ENCODE measurements at regions not wholly inside any gene's neighbourhood (a gene's known extent, or its start where the extent isn't known, plus 50 kb on each side); places are given as distances from the start of the nearest gene placed in this dataset.
A peak's percentile ranks its signal among the peaks of the same experiment; 100 is the strongest.

DNA sequence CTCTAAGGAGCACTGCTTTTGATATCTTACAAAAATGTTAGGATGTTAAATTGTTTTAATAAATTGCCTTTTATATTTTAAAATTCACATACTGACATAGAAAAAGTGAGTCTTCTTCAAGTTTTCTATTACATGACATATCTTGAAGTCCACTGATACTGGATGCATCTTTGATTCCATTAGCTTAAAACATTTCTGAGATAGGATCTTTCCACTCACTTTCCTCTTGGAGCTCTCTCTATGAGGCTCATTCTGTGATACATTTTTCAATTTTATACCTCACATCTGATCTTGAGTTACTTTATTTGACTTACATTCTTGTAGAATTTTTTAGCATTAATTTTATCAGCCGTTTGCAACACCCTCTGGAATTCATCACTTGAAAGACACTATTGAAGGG lies 86.8 kb upstream of the NOL4 start:
- no peaks in the 10 kb centered on the region for H3K9me2 ChIP-seq (replicated peaks; ENCODE audit: insufficient read depth, low read length)
- H3K27ac ChIP-seq (ENCODE audit: low read length), result no peak overlapping the region
- no peak overlapping the region for H3K4me3 ChIP-seq (ENCODE audit: low read length)
- H4K20me1 ChIP-seq (ENCODE audit: insufficient read depth, low read depth, low read length), result no peaks in the 10 kb centered on the region
- H3K79me2 ChIP-seq (ENCODE audit: low read length), result no peaks in the 10 kb centered on the region
- H3K4me2 ChIP-seq (ENCODE audit: low read depth, low read length, poor library complexity, severe bottlenecking), result no peak overlapping the region
- no peaks in the 10 kb centered on the region for H3K36me3 ChIP-seq (ENCODE audit: insufficient read depth, low read length)
- no peak for DNase-seq
- H3K4me1 ChIP-seq (ENCODE audit: low read length), result no peaks in the 10 kb centered on the region
- H3K27me3 ChIP-seq (ENCODE audit: low read length), result no peaks in the 10 kb centered on the region
- H3K9ac ChIP-seq (ENCODE audit: low read length), result no peak overlapping the region
- H2AFZ ChIP-seq (ENCODE audit: low read length), result no peak overlapping the region
- no peaks in the 10 kb centered on the region for H3K9me3 ChIP-seq (ENCODE audit: low read length)

DNA sequence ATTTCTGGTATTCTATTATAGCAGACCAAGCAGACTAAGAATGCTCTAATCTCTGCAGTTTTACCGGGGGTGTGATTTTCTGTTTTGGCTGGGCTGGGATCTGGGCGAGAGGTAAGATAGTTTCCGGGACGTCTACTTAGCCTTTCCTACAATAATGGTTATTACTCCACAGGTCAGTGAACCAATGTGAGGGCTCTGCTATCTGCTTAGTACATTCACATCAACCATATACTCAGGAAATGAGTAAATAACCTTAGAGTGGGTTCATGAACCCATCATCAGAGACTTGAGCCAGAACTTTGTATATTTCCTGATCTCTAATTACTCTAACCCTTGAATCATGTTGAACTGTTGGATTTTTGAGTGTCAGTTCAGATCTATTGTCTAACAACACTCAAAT lies 90.1 kb upstream of the NOL4 start:
- no peaks in the 10 kb centered on the region for H4K20me1 ChIP-seq (ENCODE audit: insufficient read depth, low read depth, low read length)
- H3K79me2 ChIP-seq (ENCODE audit: low read length), result no peaks in the 10 kb centered on the region
- H3K36me3 ChIP-seq (ENCODE audit: insufficient read depth, low read length), result no peaks in the 10 kb centered on the region
- H3K4me1 ChIP-seq (ENCODE audit: low read length), result no peaks in the 10 kb centered on the region
- H3K27ac ChIP-seq (ENCODE audit: low read length), result no peak overlapping the region
- no peaks in the 10 kb centered on the region for H3K9me3 ChIP-seq (ENCODE audit: low read length)
- H2AFZ ChIP-seq (ENCODE audit: low read length), result no peak overlapping the region
- H3K9ac ChIP-seq (ENCODE audit: low read length), result no peak overlapping the region
- H3K4me3 ChIP-seq (ENCODE audit: low read length), result no peak overlapping the region
- no peak for DNase-seq
- H3K27me3 ChIP-seq (ENCODE audit: low read length), result no peaks in the 10 kb centered on the region
- no peaks in the 10 kb centered on the region for H3K9me2 ChIP-seq (replicated peaks; ENCODE audit: insufficient read depth, low read length)
- H3K4me2 ChIP-seq (ENCODE audit: low read depth, low read length, poor library complexity, severe bottlenecking), result no peak overlapping the region

DNA sequence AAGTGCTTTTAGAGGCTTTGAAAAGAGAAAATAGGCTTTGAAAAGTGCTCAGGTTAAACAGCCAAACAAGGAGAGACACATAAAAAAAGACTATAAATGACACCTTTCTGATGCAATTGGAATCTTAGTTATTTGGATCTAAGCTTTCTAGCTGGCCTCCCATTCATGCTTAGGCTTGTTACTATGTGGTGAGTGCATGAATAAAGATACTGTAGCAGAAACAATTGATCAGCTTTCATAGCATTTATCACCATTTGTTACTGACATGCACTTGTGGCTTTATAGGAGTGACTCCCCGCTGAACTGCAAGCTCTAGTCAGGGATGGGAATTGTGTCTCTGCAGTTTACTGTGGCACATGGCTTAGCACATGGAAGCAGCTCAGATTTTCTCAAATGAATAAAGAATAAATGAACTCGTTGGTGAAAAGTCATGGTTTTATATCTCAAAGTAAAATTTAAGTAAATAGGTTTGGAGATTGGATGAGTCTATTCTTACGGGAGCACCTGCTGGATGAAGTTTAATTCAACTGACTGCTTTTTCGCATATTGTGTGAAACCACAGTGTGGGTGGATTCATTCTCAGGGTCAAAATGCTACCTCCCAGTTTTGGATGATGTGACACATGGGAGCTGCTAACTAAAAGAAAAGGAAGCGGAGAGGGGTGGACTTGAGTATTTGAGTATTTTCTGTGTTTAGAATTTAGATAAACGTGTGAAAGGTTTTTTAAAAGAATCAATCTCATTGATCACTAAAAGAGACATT lies 91.1 kb upstream of the NOL4 start:
- Histone ChIP-seq H3K9me2 (replicated peaks; ENCODE audit: insufficient read depth, low read length) (no peaks in the 10 kb centered on the region), H3K9me3 (ENCODE audit: low read length) (no peaks in the 10 kb centered on the region), H3K27me3 (ENCODE audit: low read length) (no peaks in the 10 kb centered on the region), H3K9ac (ENCODE audit: low read length) (no peak overlapping the region), H3K27ac (ENCODE audit: low read length) (no peak overlapping the region), H3K36me3 (ENCODE audit: insufficient read depth, low read length) (no peaks in the 10 kb centered on the region), H3K79me2 (ENCODE audit: low read length) (no peaks in the 10 kb centered on the region), H2AFZ (ENCODE audit: low read length) (no peak overlapping the region), H3K4me1 (ENCODE audit: low read length) (no peaks in the 10 kb centered on the region), H3K4me3 (ENCODE audit: low read length) (no peak overlapping the region), H4K20me1 (ENCODE audit: insufficient read depth, low read depth, low read length) (no peaks in the 10 kb centered on the region), H3K4me2 (ENCODE audit: low read depth, low read length, poor library complexity, severe bottlenecking) (no peak overlapping the region)
- no peak for DNase-seq

DNA sequence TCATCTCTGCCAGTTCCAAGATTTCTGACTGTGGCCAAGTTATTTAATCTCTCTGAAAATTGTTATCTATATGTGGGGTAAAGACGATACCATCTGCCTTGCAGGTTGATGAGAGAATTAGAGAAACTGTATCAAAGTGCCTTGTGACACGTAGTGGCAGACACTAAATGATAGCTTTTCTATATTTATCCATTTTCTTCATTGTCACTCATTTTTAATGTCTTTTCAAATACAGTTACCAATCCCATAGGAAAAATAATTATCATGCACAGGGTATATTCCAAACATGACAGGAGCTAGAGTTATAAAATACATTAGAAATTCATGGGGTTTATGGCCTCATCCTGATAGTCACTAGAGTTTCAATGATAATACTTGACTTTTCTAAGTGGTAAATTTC lies 95.6 kb upstream of the NOL4 start:
- Histone ChIP-seq H3K36me3 (ENCODE audit: insufficient read depth, low read length) (no peaks in the 10 kb centered on the region), H3K9me3 (ENCODE audit: low read length) (no peaks in the 10 kb centered on the region), H3K27ac (ENCODE audit: low read length) (no peak overlapping the region), H3K9me2 (replicated peaks; ENCODE audit: insufficient read depth, low read length) (no peaks in the 10 kb centered on the region), H3K4me2 (ENCODE audit: low read depth, low read length, poor library complexity, severe bottlenecking) (no peak overlapping the region), H4K20me1 (ENCODE audit: insufficient read depth, low read depth, low read length) (no peaks in the 10 kb centered on the region), H3K79me2 (ENCODE audit: low read length) (no peaks in the 10 kb centered on the region), H3K27me3 (ENCODE audit: low read length) (no peaks in the 10 kb centered on the region), H2AFZ (ENCODE audit: low read length) (no peak overlapping the region), H3K9ac (ENCODE audit: low read length) (no peak overlapping the region), H3K4me1 (ENCODE audit: low read length) (0 out of 2 replicates have a peak, but pooled peaks cover 4% of the 10 kb centered on the region), H3K4me3 (ENCODE audit: low read length) (no peak overlapping the region)
- DNase-seq, result no peak

DNA sequence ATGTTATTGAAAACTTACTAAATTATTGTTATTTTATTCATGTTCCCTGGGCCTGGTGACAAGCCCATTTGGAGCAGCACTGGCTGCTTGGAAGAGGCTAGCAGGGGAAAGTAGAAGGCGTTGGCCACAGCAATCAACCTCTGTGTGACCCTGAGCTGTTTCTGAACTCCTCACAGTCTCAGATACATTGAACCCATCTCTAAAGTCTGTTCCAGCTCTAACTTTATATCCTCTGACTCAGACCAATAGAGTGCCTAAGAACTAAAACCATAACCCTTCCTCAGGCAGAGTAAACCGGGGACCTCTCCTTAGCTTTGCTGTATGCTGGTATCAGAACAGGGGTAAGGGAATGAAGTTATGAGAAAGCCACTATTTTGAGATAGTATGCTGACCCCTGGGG lies 96.4 kb upstream of the NOL4 start:
- Histone ChIP-seq H3K4me3 (ENCODE audit: low read length) (no peak overlapping the region), H3K36me3 (ENCODE audit: insufficient read depth, low read length) (no peaks in the 10 kb centered on the region), H3K79me2 (ENCODE audit: low read length) (no peaks in the 10 kb centered on the region), H3K27ac (ENCODE audit: low read length) (no peak overlapping the region), H3K27me3 (ENCODE audit: low read length) (no peaks in the 10 kb centered on the region), H3K9ac (ENCODE audit: low read length) (no peak overlapping the region), H3K4me1 (ENCODE audit: low read length) (0 out of 2 replicates have a peak, but pooled peaks cover 4% of the 10 kb centered on the region), H3K9me3 (ENCODE audit: low read length) (no peaks in the 10 kb centered on the region), H4K20me1 (ENCODE audit: insufficient read depth, low read depth, low read length) (no peaks in the 10 kb centered on the region), H2AFZ (ENCODE audit: low read length) (no peak overlapping the region), H3K4me2 (ENCODE audit: low read depth, low read length, poor library complexity, severe bottlenecking) (no peak overlapping the region), H3K9me2 (replicated peaks; ENCODE audit: insufficient read depth, low read length) (no peaks in the 10 kb centered on the region)
- no peak for DNase-seq

DNA sequence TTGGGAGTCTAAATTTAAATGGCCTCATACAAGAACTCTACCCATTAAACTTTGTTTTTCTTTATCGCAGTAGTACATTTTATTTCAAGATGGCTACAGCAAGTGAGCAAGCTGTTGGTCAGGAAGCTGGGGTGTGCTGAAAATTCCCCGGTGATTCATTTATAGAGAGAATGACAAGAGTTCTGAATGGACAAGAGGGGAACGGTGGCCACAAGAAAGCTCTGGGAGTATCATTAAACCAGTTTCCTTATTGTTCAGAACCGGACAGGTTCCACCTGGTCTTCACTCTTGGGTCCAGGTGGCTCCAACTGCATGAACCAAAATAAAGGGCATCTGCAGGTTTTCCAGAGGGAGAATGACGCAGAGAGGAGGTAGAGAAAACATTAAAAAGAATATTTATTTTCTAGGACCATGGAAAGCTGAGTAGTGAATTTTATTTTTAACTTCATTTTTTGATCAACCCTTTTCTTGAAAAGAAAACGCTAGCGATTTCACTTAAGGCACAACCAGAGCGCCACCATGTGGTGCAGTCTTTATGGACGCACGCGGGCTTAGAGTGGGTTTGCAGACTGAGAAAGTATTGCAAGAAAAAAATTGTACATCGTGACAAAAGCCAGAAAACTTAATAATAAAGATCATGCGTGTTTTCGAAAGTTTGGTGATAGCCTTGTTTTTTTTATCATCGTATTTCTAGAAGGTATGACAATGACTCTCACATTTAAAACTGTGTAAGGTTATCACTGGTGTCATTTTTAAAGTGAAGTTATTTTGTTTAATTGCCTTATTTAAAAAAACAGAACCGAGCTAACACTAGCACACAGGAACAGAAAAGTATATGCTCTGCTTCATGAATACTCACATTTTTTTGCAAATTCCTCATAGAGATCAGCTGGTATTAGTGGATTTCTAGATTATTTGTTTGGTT lies 97.9 kb upstream of the NOL4 start:
- peak overlapping the region; percentile 29 for H3K4me2 ChIP-seq (ENCODE audit: low read depth, low read length, poor library complexity, severe bottlenecking)

DNA sequence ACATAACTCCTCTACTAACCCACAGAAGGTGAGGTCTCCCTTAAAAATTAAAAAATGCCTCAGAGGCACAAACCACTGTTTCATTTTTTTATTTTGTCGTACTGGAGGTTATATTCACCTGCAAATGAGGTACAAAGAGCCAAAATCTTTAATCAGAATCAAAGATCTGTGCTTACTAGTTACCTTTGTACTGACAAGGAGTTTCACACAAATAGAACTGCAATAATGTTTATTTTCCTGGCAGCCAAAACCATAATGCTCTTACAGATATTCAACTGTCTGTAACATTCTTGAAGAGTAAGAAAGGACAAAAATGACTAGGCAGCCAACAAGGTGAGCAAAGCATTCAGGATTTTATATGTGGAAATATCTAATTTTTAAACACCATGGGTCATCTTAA lies 105.1 kb upstream of the NOL4 start:
- H3K79me2 ChIP-seq (ENCODE audit: low read length), result no peaks in the 10 kb centered on the region
- H3K9ac ChIP-seq (ENCODE audit: low read length), result no peak overlapping the region
- H3K27me3 ChIP-seq (ENCODE audit: low read length), result no peaks in the 10 kb centered on the region
- H3K4me2 ChIP-seq (ENCODE audit: low read depth, low read length, poor library complexity, severe bottlenecking), result no peak overlapping the region
- DNase-seq, result no peak
- no peaks in the 10 kb centered on the region for H3K9me3 ChIP-seq (ENCODE audit: low read length)
- H3K36me3 ChIP-seq (ENCODE audit: insufficient read depth, low read length), result no peaks in the 10 kb centered on the region
- no peaks in the 10 kb centered on the region for H4K20me1 ChIP-seq (ENCODE audit: insufficient read depth, low read depth, low read length)
- no peak overlapping the region for H3K27ac ChIP-seq (ENCODE audit: low read length)
- H2AFZ ChIP-seq (ENCODE audit: low read length), result no peak overlapping the region
- no peaks in the 10 kb centered on the region for H3K4me1 ChIP-seq (ENCODE audit: low read length)
- H3K4me3 ChIP-seq (ENCODE audit: low read length), result no peak overlapping the region
- no peaks in the 10 kb centered on the region for H3K9me2 ChIP-seq (replicated peaks; ENCODE audit: insufficient read depth, low read length)

More for the DNA sequence above, 97.9 kb upstream of the NOL4 start:
- Histone ChIP-seq H3K4me1 (ENCODE audit: low read length) (0 out of 2 replicates have a peak, but pooled peaks cover 4% of the 10 kb centered on the region), H3K36me3 (ENCODE audit: insufficient read depth, low read length) (no peaks in the 10 kb centered on the region), H3K27ac (ENCODE audit: low read length) (no peak overlapping the region), H3K27me3 (ENCODE audit: low read length) (no peaks in the 10 kb centered on the region), H3K9me2 (replicated peaks; ENCODE audit: insufficient read depth, low read length) (no peaks in the 10 kb centered on the region), H3K79me2 (ENCODE audit: low read length) (no peaks in the 10 kb centered on the region), H3K9ac (ENCODE audit: low read length) (no peak overlapping the region), H4K20me1 (ENCODE audit: insufficient read depth, low read depth, low read length) (no peaks in the 10 kb centered on the region), H3K9me3 (ENCODE audit: low read length) (no peaks in the 10 kb centered on the region), H2AFZ (ENCODE audit: low read length) (0 out of 2 replicates have a peak overlapping the region, but pooled peaks have one; percentile 26), H3K4me3 (ENCODE audit: low read length) (peak overlapping the region; percentile 7; the same call in 1 of the 2 replicates)
- DNase-seq, result peak; percentile 89

DNA sequence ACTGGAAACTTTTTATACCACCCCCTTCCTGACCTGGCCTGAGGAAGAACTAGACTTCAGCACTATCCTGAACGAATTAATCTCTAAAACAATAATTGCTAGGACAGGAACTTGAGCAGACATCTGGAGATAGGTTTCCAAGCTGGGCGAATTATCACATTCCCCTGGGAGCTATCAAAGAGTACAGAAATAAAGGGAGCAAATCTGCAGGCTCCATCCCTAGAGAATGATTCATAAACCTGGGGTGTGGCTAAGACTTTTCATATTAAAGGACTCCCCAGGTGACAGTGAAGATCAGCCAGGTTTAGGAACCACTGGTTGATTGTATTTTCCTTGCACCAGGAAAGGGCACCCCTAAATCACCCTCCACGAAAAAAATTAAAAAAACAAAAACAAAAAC lies 105.6 kb upstream of the NOL4 start:
- no peak for DNase-seq
- Histone ChIP-seq H3K4me2 (ENCODE audit: low read depth, low read length, poor library complexity, severe bottlenecking) (no peak overlapping the region), H2AFZ (ENCODE audit: low read length) (no peak overlapping the region), H3K9me2 (replicated peaks; ENCODE audit: insufficient read depth, low read length) (no peaks in the 10 kb centered on the region), H3K9ac (ENCODE audit: low read length) (no peak overlapping the region), H3K27me3 (ENCODE audit: low read length) (no peaks in the 10 kb centered on the region), H4K20me1 (ENCODE audit: insufficient read depth, low read depth, low read length) (no peaks in the 10 kb centered on the region), H3K4me1 (ENCODE audit: low read length) (no peaks in the 10 kb centered on the region), H3K79me2 (ENCODE audit: low read length) (no peaks in the 10 kb centered on the region), H3K36me3 (ENCODE audit: insufficient read depth, low read length) (no peaks in the 10 kb centered on the region), H3K27ac (ENCODE audit: low read length) (no peak overlapping the region), H3K9me3 (ENCODE audit: low read length) (no peaks in the 10 kb centered on the region), H3K4me3 (ENCODE audit: low read length) (no peak overlapping the region)

Data from Karpas-422 (cell line).